ENCODE measurements at regions not wholly inside any gene's neighbourhood (a gene's known extent, or its start where the extent isn't known, plus 50 kb on each side); places are given as distances from the start of the nearest gene placed in this dataset.

GRCh38 chr5:167934551-167934971, 356.9 kb upstream of the WWC1 start:
- H3K9me2 ChIP-seq (ENCODE audit: insufficient read depth, low read length) = no peaks in the 10 kb centered on the region
- H3K4me2 ChIP-seq (ENCODE audit: low read length) = no peak overlapping the region
- no peak for TF ChIP-seq EZH2phosphoT487 (IDR thresholded peaks at IDR 0.05; ENCODE audit: borderline replicate concordance, low read depth, low read length)
- TF ChIP-seq, protein P1, sequence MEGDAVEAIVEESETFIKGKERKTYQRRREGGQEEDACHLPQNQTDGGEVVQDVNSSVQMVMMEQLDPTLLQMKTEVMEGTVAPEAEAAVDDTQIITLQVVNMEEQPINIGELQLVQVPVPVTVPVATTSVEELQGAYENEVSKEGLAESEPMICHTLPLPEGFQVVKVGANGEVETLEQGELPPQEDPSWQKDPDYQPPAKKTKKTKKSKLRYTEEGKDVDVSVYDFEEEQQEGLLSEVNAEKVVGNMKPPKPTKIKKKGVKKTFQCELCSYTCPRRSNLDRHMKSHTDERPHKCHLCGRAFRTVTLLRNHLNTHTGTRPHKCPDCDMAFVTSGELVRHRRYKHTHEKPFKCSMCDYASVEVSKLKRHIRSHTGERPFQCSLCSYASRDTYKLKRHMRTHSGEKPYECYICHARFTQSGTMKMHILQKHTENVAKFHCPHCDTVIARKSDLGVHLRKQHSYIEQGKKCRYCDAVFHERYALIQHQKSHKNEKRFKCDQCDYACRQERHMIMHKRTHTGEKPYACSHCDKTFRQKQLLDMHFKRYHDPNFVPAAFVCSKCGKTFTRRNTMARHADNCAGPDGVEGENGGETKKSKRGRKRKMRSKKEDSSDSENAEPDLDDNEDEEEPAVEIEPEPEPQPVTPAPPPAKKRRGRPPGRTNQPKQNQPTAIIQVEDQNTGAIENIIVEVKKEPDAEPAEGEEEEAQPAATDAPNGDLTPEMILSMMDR (conservative IDR thresholded peaks at IDR 0.05; ENCODE audit: low read length) = no peak
- no peak overlapping the region for H3K4me3 ChIP-seq (ENCODE audit: low read depth, low read length, poor library complexity, severe bottlenecking)
- DNase-seq (ENCODE audit: low spot score) = no peak
- no peaks in the 10 kb centered on the region for H3K9me3 ChIP-seq (ENCODE audit: low read length)
- H3K4me1 ChIP-seq (ENCODE audit: insufficient read depth, low read length, poor library complexity, severe bottlenecking) = no peaks in the 10 kb centered on the region
- H3K27ac ChIP-seq (ENCODE audit: low read depth, low read length, poor library complexity, severe bottlenecking) = no peak overlapping the region
- no TSS peak for BruUV-seq (replicated peaks)
- no peak overlapping the region for H2AFZ ChIP-seq (ENCODE audit: low read length)
- H3K36me3 ChIP-seq (ENCODE audit: insufficient read depth, low read length) = no peaks in the 10 kb centered on the region
- no peaks in the 10 kb centered on the region for H3K79me2 ChIP-seq (ENCODE audit: insufficient read depth, low read depth, low read length)
- ChIA-PET CTCF (ENCODE audit: unreplicated experiment) (no interaction called here), POLR2A (interaction anchor here (1.1 kb wide), 1 partner anchor 15 kb away, joined by 3 read pairs; no protein-coding TSS in a partner anchor)
- intact Hi-C loops (cut with micrococcal nuclease; ENCODE audit: unreplicated experiment) = no loop called here
- no peaks in the 10 kb centered on the region for H4K20me1 ChIP-seq (ENCODE audit: insufficient read depth, low read length)

DNA sequence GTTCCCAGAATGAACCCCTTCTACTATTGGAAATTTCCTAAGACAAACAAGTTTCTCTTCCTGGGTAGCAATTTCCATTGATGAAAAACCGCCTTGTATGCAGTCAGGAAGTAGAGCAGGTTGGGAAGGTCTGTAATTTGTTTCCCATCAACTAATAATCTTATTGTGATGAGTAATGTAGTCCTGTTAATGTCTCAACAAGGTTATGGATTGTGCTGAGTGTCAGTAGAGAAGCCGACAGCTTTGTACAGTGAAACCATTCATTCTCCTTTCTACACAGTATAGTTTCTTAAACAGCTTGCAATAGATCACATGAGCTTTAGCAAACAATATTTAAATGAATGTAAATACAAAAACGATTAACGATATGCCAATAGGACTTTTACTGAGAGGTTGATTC, 355.4 kb upstream of the WWC1 start:
- BruUV-seq (replicated peaks) = no TSS peak
- H3K27ac ChIP-seq (ENCODE audit: low read depth, low read length, poor library complexity, severe bottlenecking) = no peak overlapping the region
- no peaks in the 10 kb centered on the region for H3K4me1 ChIP-seq (ENCODE audit: insufficient read depth, low read length, poor library complexity, severe bottlenecking)
- H3K9me3 ChIP-seq (ENCODE audit: low read length) = no peaks in the 10 kb centered on the region
- no peak overlapping the region for H3K4me2 ChIP-seq (ENCODE audit: low read length)
- H3K36me3 ChIP-seq (ENCODE audit: insufficient read depth, low read length) = no peaks in the 10 kb centered on the region
- ChIA-PET POLR2A (no interaction called here), CTCF (ENCODE audit: unreplicated experiment) (no interaction called here)
- no peaks in the 10 kb centered on the region for H3K9me2 ChIP-seq (ENCODE audit: insufficient read depth, low read length)
- TF ChIP-seq EZH2phosphoT487 (IDR thresholded peaks at IDR 0.05; ENCODE audit: borderline replicate concordance, low read depth, low read length) = no peak
- TF ChIP-seq, protein P1 (conservative IDR thresholded peaks at IDR 0.05; ENCODE audit: low read length) = no peak
- intact Hi-C loops (cut with micrococcal nuclease; ENCODE audit: unreplicated experiment) = no loop called here
- H3K79me2 ChIP-seq (ENCODE audit: insufficient read depth, low read depth, low read length) = no peaks in the 10 kb centered on the region
- no peaks in the 10 kb centered on the region for H4K20me1 ChIP-seq (ENCODE audit: insufficient read depth, low read length)
- no peak for DNase-seq (ENCODE audit: low spot score)
- no peak overlapping the region for H3K4me3 ChIP-seq (ENCODE audit: low read depth, low read length, poor library complexity, severe bottlenecking)
- no peak overlapping the region for H2AFZ ChIP-seq (ENCODE audit: low read length)

DNA sequence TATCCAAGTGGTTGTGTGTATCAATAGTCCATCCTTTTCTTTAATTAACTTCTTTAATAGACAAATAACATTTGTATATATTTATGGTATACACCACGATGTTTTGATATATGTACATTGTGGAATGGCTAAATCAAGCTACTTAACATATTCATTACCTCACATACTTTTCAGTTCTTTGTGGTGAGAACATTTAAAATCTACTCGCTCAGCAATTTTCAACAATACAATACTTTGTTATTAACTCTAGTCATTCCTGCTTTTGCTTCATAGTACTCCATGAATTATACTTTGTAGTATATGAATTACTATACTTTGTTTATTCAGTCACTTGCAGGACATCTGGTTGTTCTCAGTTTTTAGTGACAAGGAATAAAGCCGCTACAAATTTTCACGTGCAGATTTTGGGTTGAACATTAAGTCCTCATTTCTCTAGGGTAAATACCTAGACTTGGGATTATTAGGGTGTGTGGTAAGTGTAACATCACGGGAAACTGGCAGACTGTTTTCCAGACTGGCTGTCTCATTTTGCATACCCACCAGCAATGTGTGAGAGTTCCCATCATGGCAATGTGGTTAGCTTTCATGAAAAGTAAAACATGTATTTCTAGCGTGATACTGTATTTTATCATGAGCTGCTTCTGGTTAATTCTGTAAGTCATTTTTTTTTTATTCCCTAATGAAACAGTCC, 354.4 kb upstream of the WWC1 start:
- H3K4me1 ChIP-seq (ENCODE audit: insufficient read depth, low read length, poor library complexity, severe bottlenecking) = no peaks in the 10 kb centered on the region
- H3K27ac ChIP-seq (ENCODE audit: low read depth, low read length, poor library complexity, severe bottlenecking) = no peak overlapping the region
- H3K36me3 ChIP-seq (ENCODE audit: insufficient read depth, low read length) = no peaks in the 10 kb centered on the region
- no TSS peak for BruUV-seq (replicated peaks)
- ChIA-PET CTCF (ENCODE audit: unreplicated experiment) (no interaction called here), POLR2A (no interaction called here)
- intact Hi-C loops (cut with micrococcal nuclease; ENCODE audit: unreplicated experiment) = no loop called here
- TF ChIP-seq, protein P1 (conservative IDR thresholded peaks at IDR 0.05; ENCODE audit: low read length) = no peak
- TF ChIP-seq EZH2phosphoT487 (IDR thresholded peaks at IDR 0.05; ENCODE audit: borderline replicate concordance, low read depth, low read length) = no peak
- H3K9me3 ChIP-seq (ENCODE audit: low read length) = no peaks in the 10 kb centered on the region
- no peaks in the 10 kb centered on the region for H3K79me2 ChIP-seq (ENCODE audit: insufficient read depth, low read depth, low read length)
- no peak overlapping the region for H3K4me3 ChIP-seq (ENCODE audit: low read depth, low read length, poor library complexity, severe bottlenecking)
- H3K4me2 ChIP-seq (ENCODE audit: low read length) = no peak overlapping the region
- no peaks in the 10 kb centered on the region for H4K20me1 ChIP-seq (ENCODE audit: insufficient read depth, low read length)
- no peak overlapping the region for H2AFZ ChIP-seq (ENCODE audit: low read length)
- no peak for DNase-seq (ENCODE audit: low spot score)
- no peaks in the 10 kb centered on the region for H3K9me2 ChIP-seq (ENCODE audit: insufficient read depth, low read length)
